ENCODE measurements at regions not wholly inside any gene's neighbourhood (a gene's known extent, or its start where the extent isn't known, plus 50 kb on each side); places are given as distances from the start of the nearest gene placed in this dataset.

- DNase-seq (no peak), ATAC-seq (no peak)
- 10% methylated on average over 1 of the region's 2 CpGs for WGBS (ENCODE audit: insufficient coverage, low coverage, low lambda C conversion rate, missing lambda C conversion rate)
- Histone ChIP-seq H3K9me3 (no peaks in the 10 kb centered on the region), H3K27ac (no peak overlapping the region), H3K27me3 (no peaks in the 10 kb centered on the region), H3K4me1 (no peaks in the 10 kb centered on the region), H3K4me3 (no peak overlapping the region), H3K36me3 (no peaks in the 10 kb centered on the region)
- TF ChIP-seq POLR2A (IDR thresholded peaks at IDR 0.05): no peak
- TF ChIP-seq, protein P1, sequence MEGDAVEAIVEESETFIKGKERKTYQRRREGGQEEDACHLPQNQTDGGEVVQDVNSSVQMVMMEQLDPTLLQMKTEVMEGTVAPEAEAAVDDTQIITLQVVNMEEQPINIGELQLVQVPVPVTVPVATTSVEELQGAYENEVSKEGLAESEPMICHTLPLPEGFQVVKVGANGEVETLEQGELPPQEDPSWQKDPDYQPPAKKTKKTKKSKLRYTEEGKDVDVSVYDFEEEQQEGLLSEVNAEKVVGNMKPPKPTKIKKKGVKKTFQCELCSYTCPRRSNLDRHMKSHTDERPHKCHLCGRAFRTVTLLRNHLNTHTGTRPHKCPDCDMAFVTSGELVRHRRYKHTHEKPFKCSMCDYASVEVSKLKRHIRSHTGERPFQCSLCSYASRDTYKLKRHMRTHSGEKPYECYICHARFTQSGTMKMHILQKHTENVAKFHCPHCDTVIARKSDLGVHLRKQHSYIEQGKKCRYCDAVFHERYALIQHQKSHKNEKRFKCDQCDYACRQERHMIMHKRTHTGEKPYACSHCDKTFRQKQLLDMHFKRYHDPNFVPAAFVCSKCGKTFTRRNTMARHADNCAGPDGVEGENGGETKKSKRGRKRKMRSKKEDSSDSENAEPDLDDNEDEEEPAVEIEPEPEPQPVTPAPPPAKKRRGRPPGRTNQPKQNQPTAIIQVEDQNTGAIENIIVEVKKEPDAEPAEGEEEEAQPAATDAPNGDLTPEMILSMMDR (IDR thresholded peaks at IDR 0.05): no peak
- intact Hi-C loops (cut with DNase I): no loop called here
Observed at GRCh38 chr19:27671876-27672275, 1541.1 kb downstream of the UQCRFS1 start.

DNA sequence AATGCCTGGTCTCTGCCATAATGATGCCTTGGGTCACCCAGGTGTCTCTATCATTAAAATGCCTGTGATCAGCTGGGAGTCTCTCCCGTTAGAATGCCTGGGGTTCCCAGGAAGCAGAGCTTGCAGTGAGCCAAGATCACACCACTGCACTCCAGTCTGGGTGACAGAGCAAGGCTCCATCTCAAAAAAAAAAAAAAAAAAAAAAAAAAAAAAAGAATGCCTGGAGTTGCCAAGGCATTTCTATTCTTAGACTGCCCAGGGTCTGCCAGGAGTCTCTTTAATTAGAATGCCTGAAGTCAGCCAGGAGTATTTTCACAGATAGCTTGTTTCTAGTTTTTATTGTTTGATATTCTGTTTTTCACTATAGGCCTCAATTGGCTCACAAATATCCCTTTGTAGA, 1552.5 kb downstream of the UQCRFS1 start:
- TF ChIP-seq, protein P1 (IDR thresholded peaks at IDR 0.05): no peak
- no peak for TF ChIP-seq POLR2A (IDR thresholded peaks at IDR 0.05)
- H3K36me3 ChIP-seq: no peaks in the 10 kb centered on the region
- no CpG with 5 or more reads among the region's 1 CpG for WGBS (ENCODE audit: insufficient coverage, low coverage, low lambda C conversion rate, missing lambda C conversion rate)
- peaks cover 0 to 14% (median 0%) of the 10 kb centered on the region in 4 donors for H3K9me3 ChIP-seq
- intact Hi-C loops (cut with DNase I): no loop called here
- ATAC-seq (no peak), DNase-seq (no peak)
- no peaks in the 10 kb centered on the region for H3K27me3 ChIP-seq
- no peaks in the 10 kb centered on the region for H3K4me1 ChIP-seq
- H3K27ac ChIP-seq: no peak overlapping the region
- H3K4me3 ChIP-seq: no peak overlapping the region

GRCh38 chr19:27657271-27658051, 1555.5 kb downstream of the UQCRFS1 start:
- peaks cover 0 to 3% (median 0%) of the 10 kb centered on the region in 4 donors for H3K9me3 ChIP-seq
- intact Hi-C loops (cut with DNase I): no loop called here
- H3K27me3 ChIP-seq: no peaks in the 10 kb centered on the region
- H3K27ac ChIP-seq: no peak overlapping the region
- 35% methylated on average over 3 of the region's 10 CpGs for WGBS (ENCODE audit: insufficient coverage, low coverage, low lambda C conversion rate, missing lambda C conversion rate)
- no peak for TF ChIP-seq POLR2A (IDR thresholded peaks at IDR 0.05)
- TF ChIP-seq, protein P1 (IDR thresholded peaks at IDR 0.05): no peak
- DNase-seq: no peak
- H3K4me1 ChIP-seq: no peaks in the 10 kb centered on the region
- no peak for ATAC-seq
- H3K4me3 ChIP-seq: no peak overlapping the region
- no peaks in the 10 kb centered on the region for H3K36me3 ChIP-seq

DNA sequence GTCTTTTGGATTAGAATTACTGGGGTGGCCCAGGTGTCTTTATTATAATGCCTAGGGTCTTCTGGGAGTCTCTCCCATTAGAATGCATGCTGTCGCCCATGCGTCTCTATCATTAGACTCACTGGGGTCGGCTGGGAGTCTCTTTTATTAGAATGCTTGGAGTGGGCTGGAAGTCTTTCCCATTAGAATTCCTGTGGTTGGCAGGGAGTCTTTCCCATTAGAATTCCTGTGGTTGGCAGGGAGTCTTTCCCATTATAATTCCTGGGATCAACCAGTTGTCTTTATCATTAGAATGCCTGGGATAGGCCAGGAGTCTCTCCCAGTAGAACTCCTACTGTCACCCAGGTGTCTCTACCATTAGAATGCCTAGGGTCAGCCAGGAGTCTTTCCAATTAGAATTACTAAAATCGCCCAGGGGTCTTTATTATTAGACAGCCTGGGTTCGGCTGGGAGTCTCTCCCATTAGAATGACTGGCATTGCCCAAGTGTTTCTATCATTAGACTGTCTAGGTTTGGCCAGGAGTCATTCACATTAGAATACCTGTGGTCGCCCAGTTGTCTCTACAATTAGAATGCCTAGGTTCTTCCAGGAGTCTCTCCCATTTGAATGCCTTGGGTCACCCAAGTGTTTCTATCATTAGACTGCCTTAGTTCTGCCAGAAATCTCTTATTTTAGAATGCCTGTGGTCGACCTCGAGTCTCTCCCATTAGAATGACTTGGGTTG, 1558.5 kb downstream of the UQCRFS1 start:
- Histone ChIP-seq H3K27ac (no peak overlapping the region), H3K27me3 (no peaks in the 10 kb centered on the region), H3K36me3 (no peaks in the 10 kb centered on the region), H3K9me3 (no peaks in the 10 kb centered on the region), H3K4me3 (no peak overlapping the region), H3K4me1 (no peaks in the 10 kb centered on the region)
- TF ChIP-seq, protein P1 (IDR thresholded peaks at IDR 0.05): no peak
- TF ChIP-seq POLR2A (IDR thresholded peaks at IDR 0.05): no peak
- WGBS (ENCODE audit: insufficient coverage, low coverage, low lambda C conversion rate, missing lambda C conversion rate): 42% methylated on average over 6 of the region's 8 CpGs
- DNase-seq (no peak), ATAC-seq (no peak)
- intact Hi-C loops (cut with DNase I): no loop called here
